Hepatocyte (in vitro differentiated cells): ENCODE measurements at regions not wholly inside any gene's neighbourhood (a gene's known extent, or its start where the extent isn't known, plus 50 kb on each side); places are given as distances from the start of the nearest gene placed in this dataset.

Source experiments
- EZH2 ChIP-seq: fragments of 200-600 bp; sonication (generic); IDR thresholded peaks from 2 replicates; pipeline ENCODE4 v1.6.1; 2016; ENCODE audit warnings: antibody characterized with exemption, mild to moderate bottlenecking, borderline replicate concordance
- EZH2phosphoT487 ChIP-seq: fragments of 200-600 bp; sonication (generic); IDR thresholded peaks from one replicate; pipeline ENCODE4 v1.6.1; 2018; ENCODE audit warnings: antibody characterized with exemption, mild to moderate bottlenecking, low read depth, moderate library complexity; ENCODE audit not compliant: unreplicated experiment, severe bottlenecking
- TF ChIP-seq, protein P1 (sequence below): fragments of 200-600 bp; sonication (generic); IDR thresholded peaks from 2 replicates; pipeline ENCODE4 v1.5.1; 2016; ENCODE audit warnings: antibody characterized with exemption, mild to moderate bottlenecking; ENCODE audit not compliant: poor library complexity

DNA sequence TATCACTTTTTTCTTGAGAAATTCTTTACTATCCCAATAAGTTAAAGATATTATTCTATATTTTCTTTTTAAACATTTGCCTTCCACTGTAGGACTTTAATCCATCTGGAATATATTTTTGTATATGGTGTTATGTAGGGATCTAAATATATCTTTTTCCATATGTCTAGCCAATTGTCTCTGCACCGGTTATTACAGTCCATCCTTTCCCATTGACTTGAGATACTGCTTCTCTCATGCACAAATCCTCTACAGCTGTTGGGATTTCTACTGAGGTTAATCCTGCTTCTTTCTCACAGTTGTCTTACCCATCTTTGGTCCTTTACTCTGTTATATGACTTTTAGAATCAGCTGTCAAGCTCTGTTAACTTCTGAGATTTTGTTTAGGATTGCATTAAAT is 483.8 kb upstream of the CDH4 start:
- TF ChIP-seq, protein P1, sequence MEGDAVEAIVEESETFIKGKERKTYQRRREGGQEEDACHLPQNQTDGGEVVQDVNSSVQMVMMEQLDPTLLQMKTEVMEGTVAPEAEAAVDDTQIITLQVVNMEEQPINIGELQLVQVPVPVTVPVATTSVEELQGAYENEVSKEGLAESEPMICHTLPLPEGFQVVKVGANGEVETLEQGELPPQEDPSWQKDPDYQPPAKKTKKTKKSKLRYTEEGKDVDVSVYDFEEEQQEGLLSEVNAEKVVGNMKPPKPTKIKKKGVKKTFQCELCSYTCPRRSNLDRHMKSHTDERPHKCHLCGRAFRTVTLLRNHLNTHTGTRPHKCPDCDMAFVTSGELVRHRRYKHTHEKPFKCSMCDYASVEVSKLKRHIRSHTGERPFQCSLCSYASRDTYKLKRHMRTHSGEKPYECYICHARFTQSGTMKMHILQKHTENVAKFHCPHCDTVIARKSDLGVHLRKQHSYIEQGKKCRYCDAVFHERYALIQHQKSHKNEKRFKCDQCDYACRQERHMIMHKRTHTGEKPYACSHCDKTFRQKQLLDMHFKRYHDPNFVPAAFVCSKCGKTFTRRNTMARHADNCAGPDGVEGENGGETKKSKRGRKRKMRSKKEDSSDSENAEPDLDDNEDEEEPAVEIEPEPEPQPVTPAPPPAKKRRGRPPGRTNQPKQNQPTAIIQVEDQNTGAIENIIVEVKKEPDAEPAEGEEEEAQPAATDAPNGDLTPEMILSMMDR = no peak
- no peak for TF ChIP-seq EZH2
- no peak for TF ChIP-seq EZH2phosphoT487
